NCI-H748 (cell line): ENCODE measurements at regions not wholly inside any gene's neighbourhood (a gene's known extent, or its start where the extent isn't known, plus 50 kb on each side); places are given as distances from the start of the nearest gene placed in this dataset.

Experiments used
- DNase-seq: peaks from one replicate; lab custom pipeline; 2025; ENCODE audit not compliant: unreplicated experiment; lab: John Stamatoyannopoulos, UW

DNA sequence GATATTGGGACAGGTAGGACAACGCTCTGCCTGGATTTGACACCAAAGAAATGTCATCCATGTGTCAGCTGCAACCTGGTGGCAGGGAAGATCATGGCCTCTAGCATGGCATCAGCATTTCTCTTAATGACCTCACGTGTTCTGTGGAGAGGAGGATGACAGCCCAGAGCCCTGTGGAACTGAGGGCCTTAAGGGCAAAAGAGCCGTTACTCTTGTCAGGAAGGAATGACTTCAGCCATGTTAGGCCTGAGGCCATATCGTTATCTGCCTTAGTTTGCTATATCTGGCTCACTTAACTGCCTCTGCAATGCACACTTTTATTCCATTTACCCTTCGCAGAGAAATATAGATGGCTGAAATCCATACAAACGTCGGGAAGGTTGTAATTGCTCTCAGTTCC, 83.2 kb upstream of the PBX1 start:
- no peak for DNase-seq

DNA sequence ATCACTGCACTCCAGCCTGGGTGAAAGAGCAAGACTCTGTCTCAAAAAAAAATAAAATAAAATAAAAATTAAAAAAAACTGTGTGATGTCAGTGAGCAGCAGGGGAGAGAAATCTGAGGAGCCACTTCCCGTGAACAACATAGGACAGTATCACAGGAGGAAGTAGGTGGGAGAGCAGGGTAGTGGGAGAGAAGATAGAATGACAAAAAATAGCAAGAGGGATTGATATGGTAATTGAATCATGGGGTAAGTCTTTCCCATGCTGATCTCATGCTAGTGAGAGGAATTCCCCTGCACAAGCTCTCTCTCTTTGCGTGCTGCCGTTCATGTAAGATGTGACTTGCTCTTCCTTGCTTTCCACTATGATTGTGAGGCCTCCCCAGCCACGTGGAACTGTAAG, 81.6 kb upstream of the PBX1 start:
- DNase-seq = no peak

DNA sequence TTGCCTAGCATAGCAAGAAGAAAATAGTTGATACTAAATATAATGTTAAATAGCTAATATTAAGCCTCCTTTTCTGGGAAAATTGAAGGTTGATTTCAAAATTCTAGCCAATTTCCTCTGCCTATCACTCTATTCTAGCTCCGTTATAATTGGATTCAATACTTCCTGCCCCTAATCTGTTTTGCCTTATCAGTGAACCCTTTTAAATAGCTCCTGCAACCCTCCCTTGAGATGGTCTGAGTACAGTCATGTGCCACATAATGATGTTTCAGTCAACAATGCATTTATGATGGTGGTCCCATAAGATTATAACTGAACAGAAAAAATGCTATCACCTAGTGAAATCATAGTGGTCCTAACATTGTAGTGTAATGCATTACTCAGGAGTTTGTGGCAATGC, 79.7 kb upstream of the PBX1 start:
- DNase-seq = no peak

DNA sequence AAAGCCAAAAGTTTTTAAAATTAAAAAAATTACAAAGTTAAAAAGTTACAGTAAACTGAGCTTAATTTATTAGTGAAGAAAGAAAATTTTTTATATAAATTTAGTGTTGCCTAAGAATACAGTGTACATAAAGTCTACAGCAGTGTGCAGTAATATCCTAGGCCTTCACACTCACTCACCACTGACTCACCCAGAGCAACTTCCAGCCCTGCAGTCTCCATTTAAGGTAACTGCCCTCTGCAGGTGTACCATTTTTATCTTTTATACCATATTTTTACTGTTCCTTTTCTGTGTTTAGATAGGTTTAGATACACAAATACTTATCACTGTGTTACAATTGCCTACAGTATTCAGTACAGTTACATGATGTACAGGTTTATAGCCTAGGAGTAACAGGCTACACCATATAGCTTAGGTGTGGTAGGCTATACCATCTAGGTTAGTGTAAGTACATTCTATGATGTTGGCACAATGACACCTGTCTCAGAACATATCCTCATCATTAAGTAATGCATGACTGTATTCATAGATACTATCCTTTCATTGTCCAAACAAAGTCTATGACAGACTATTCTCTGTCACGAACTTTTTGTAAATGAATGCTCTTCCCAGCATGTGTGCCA, 78.6 kb upstream of the PBX1 start:
- no peak for DNase-seq

DNA sequence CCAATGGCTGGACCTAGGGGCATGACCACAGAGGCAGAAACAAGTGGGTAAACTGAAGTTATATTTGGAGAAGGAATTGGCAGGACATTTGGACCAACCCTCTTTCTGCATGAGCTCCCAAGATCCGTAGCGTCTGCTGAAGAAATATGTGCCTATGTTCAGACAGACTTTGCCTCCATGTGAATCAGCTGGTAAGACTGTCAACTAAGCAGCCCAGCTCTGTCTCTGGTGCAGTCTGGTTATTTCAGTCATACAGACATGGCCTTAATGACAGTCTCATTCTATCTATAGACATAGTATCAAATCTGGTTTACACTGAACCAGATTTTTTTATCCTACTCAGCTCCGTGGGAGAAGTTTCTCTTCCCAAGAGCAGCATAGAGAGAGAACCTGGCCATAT, 63.1 kb upstream of the PBX1 start:
- no peak for DNase-seq

DNA sequence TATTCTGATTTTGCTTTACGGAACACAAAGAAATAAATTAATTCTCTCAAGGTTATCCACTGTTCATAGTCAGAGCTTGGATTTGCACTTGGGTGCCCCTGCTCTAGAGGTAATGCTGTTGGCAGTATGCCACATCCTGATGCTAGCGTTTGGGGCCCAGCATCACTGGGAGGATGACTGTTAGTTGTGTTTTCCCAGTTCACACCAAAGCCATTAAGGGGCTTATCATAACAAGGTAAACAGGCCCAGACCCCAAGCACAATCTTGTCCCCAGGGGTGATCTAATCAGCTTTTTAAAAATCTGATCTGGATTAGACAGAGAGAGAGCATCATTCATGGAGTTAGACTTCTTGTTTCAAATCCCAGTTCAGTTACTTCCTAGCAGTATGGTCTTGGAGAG, 60.2 kb upstream of the PBX1 start:
- no peak for DNase-seq

DNA sequence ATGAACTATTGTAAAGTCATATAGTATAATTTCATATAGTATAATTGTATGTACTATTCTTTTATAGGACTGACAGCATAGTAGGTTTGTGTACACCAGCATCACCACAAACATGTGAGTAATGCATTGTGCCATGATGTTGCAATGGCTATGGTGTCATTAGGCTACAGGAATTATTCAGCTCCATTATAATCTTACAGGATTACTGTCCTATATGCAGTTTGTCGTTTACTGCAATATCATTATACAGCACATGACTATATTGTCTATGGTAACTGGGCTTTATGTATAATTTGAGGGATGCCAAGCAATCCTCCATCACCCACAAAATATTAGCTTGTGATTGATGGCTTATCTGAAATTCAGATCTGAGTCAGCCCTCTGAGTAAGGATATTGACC, 54.2 kb upstream of the PBX1 start:
- DNase-seq = no peak
